ENCODE measurements at regions not wholly inside any gene's neighbourhood (a gene's known extent, or its start where the extent isn't known, plus 50 kb on each side); places are given as distances from the start of the nearest gene placed in this dataset.

- no peak for FAIRE-seq
- Histone ChIP-seq H3K36me3 (ENCODE audit: control insufficient read depth in 2 of 3, insufficient read depth in 3 of 3, low read length in 3 of 3) (no peaks in the 10 kb centered on the region), H3K9ac (ENCODE audit: low read length in 3 of 3) (no peak overlapping the region), H3K4me3 (ENCODE audit: low read length in 3 of 3) (no peak overlapping the region), H3K27me3 (ENCODE audit: control insufficient read depth, insufficient read depth, low read length) (no peaks in the 10 kb centered on the region), H3K9me3 (ENCODE audit: control insufficient read depth in 2 of 3, insufficient read depth in 1 of 3, low read length in 3 of 3) (no peaks in the 10 kb centered on the region), H3K4me1 (ENCODE audit: control insufficient read depth in 2 of 3, insufficient read depth in 2 of 3, low read depth in 1 of 3, low read length in 3 of 3) (no peaks in the 10 kb centered on the region), H3K27ac (ENCODE audit: low read depth in 2 of 2, low read length in 2 of 2) (no peak overlapping the region)
- intact Hi-C loops (cut with DNase I) = no loop called here
- peak in 1 of 5 donors; percentile 29 for DNase-seq
- no peak for TF ChIP-seq CTCF (IDR thresholded peaks at IDR 0.05; ENCODE audit: borderline replicate concordance, extremely low read depth, insufficient read depth)
Observed at GRCh38 chr4:181416966-181417365, 826.2 kb upstream of the TENM3 start.

GRCh38 chr4:181418496-181418895 lies 824.7 kb upstream of the TENM3 start:
- intact Hi-C loops (cut with DNase I) = no loop called here
- Histone ChIP-seq H3K4me1 (ENCODE audit: control insufficient read depth in 2 of 3, insufficient read depth in 2 of 3, low read depth in 1 of 3, low read length in 3 of 3) (no peaks in the 10 kb centered on the region), H3K9me3 (ENCODE audit: control insufficient read depth in 2 of 3, insufficient read depth in 1 of 3, low read length in 3 of 3) (no peaks in the 10 kb centered on the region), H3K27ac (ENCODE audit: low read depth in 2 of 2, low read length in 2 of 2) (no peak overlapping the region), H3K27me3 (ENCODE audit: control insufficient read depth, insufficient read depth, low read length) (no peaks in the 10 kb centered on the region), H3K36me3 (ENCODE audit: control insufficient read depth in 2 of 3, insufficient read depth in 3 of 3, low read length in 3 of 3) (no peaks in the 10 kb centered on the region), H3K4me3 (ENCODE audit: low read length in 3 of 3) (no peak overlapping the region), H3K9ac (ENCODE audit: low read length in 3 of 3) (no peak overlapping the region)
- TF ChIP-seq CTCF (IDR thresholded peaks at IDR 0.05; ENCODE audit: borderline replicate concordance, extremely low read depth, insufficient read depth) = no peak
- DNase-seq = peak in 4 of 5 donors; percentile 49 to 80 (median 64)
- no peak for FAIRE-seq

- H3K9me3 ChIP-seq (ENCODE audit: control insufficient read depth in 2 of 3, insufficient read depth in 1 of 3, low read length in 3 of 3) = no peaks in the 10 kb centered on the region
- no peaks in the 10 kb centered on the region for H3K27me3 ChIP-seq (ENCODE audit: control insufficient read depth, insufficient read depth, low read length)
- FAIRE-seq (no peak), DNase-seq (no peak)
- TF ChIP-seq CTCF (IDR thresholded peaks at IDR 0.05; ENCODE audit: borderline replicate concordance, extremely low read depth, insufficient read depth) = no peak
- no peaks in the 10 kb centered on the region for H3K4me1 ChIP-seq (ENCODE audit: control insufficient read depth in 2 of 3, insufficient read depth in 2 of 3, low read depth in 1 of 3, low read length in 3 of 3)
- no peaks in the 10 kb centered on the region for H3K36me3 ChIP-seq (ENCODE audit: control insufficient read depth in 2 of 3, insufficient read depth in 3 of 3, low read length in 3 of 3)
- H3K9ac ChIP-seq (ENCODE audit: low read length in 3 of 3) = no peak overlapping the region
- intact Hi-C loops (cut with DNase I) = no loop called here
- H3K27ac ChIP-seq (ENCODE audit: low read depth in 2 of 2, low read length in 2 of 2) = no peak overlapping the region
- no peak overlapping the region for H3K4me3 ChIP-seq (ENCODE audit: low read length in 3 of 3)
Observed at GRCh38 chr4:181420950-181421349, 822.3 kb upstream of the TENM3 start.

- no peak overlapping the region for H3K27ac ChIP-seq (ENCODE audit: low read depth in 2 of 2, low read length in 2 of 2)
Observed at GRCh38 chr4:181424362-181425016, 818.7 kb upstream of the TENM3 start.

More at GRCh38 chr4:181424362-181425016, 818.7 kb upstream of the TENM3 start:
- intact Hi-C loops (cut with DNase I) = no loop called here
- H3K4me3 ChIP-seq (ENCODE audit: low read length in 3 of 3) = no peak overlapping the region
- H3K36me3 ChIP-seq (ENCODE audit: control insufficient read depth in 2 of 3, insufficient read depth in 3 of 3, low read length in 3 of 3) = no peaks in the 10 kb centered on the region
- no peaks in the 10 kb centered on the region for H3K9me3 ChIP-seq (ENCODE audit: control insufficient read depth in 2 of 3, insufficient read depth in 1 of 3, low read length in 3 of 3)
- H3K27me3 ChIP-seq (ENCODE audit: control insufficient read depth, insufficient read depth, low read length) = no peaks in the 10 kb centered on the region
- no peak for FAIRE-seq
- no peak overlapping the region for H3K9ac ChIP-seq (ENCODE audit: low read length in 3 of 3)
- TF ChIP-seq CTCF (IDR thresholded peaks at IDR 0.05; ENCODE audit: borderline replicate concordance, extremely low read depth, insufficient read depth) = no peak
- no peaks in the 10 kb centered on the region for H3K4me1 ChIP-seq (ENCODE audit: control insufficient read depth in 2 of 3, insufficient read depth in 2 of 3, low read depth in 1 of 3, low read length in 3 of 3)
- no peak for DNase-seq

All from kidney (tissue), 13 donors.